Erythroblast (primary cell): ENCODE measurements at regions not wholly inside any gene's neighbourhood (a gene's known extent, or its start where the extent isn't known, plus 50 kb on each side); places are given as distances from the start of the nearest gene placed in this dataset.

Experiments
- GATA1 ChIP-seq: IDR thresholded peaks from 2 replicates; pipeline ENCODE4 v1.6.1; 2011; ENCODE audit warnings: low read depth, mild to moderate bottlenecking, control low read depth, low read length, moderate library complexity
- POLR2A ChIP-seq: IDR thresholded peaks from 2 replicates; pipeline ENCODE4 v1.6.1; 2011; ENCODE audit warnings: mild to moderate bottlenecking, low read length

GRCh38 chr5:163350083-163350482 is 87.3 kb upstream of the CCNG1 start:
- TF ChIP-seq POLR2A (no peak), GATA1 (no peak)
